Stimulated activated CD8-positive, alpha-beta memory T cell treated with anti-CD3 and anti-CD28 coated beads, Interleukin-4, amount 100 ng/mL, for 1 hour (primary cell): ENCODE measurements at regions not wholly inside any gene's neighbourhood (a gene's known extent, or its start where the extent isn't known, plus 50 kb on each side); places are given as distances from the start of the nearest gene placed in this dataset.

Experiments used
- DNase-seq, 2 donors: peaks; one replicate each; pipeline ENCODE4 v3.0.0-alpha.2; 2020; ENCODE audit warnings: low read depth in 2 of 2, low spot score in 1 of 2

GRCh38 chr11:70736937-70737640, 338.8 kb downstream of the CTTN start:
- DNase-seq = no peak

DNA sequence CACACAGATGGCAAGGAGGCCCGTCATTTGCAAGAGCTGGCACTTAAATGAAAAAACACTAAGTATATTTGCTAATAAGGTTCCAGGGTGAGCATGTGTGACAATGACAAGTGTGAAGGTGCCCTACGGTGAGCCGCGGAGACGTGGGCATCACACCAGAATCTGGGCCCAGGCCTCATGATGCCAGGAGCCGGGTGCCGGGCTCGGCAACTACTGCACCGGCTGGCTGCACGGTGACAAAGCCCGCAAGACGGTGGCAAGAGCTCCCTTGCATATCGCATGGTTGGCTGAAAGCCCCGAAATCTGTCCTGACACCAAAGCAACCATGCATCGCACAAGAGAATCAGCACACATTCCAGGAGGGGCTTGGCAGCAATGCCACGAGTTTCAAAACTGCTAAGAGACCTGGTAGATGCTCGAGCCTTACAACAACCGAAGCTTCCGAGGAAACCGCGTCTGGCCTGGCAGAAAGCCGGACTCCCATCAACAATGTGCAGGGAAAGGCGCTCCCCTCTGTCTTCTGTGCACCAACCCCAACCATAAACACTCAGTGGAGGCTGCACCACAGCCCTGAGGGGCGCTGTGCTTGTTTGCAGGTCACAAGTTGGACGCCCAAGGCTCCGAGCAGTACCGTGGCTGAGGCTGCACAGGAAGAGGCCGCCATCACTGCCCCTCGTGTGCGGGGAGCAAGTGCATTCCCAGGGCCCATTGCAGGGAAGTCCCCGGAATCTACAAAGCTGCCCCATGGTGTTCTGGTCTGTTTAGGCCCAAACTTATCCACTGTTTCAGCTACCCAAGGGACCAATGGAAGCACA, 339.7 kb downstream of the CTTN start:
- no peak for DNase-seq

- DNase-seq = no peak
Observed at GRCh38 chr11:70738661-70739060, 340.3 kb downstream of the CTTN start.

DNA sequence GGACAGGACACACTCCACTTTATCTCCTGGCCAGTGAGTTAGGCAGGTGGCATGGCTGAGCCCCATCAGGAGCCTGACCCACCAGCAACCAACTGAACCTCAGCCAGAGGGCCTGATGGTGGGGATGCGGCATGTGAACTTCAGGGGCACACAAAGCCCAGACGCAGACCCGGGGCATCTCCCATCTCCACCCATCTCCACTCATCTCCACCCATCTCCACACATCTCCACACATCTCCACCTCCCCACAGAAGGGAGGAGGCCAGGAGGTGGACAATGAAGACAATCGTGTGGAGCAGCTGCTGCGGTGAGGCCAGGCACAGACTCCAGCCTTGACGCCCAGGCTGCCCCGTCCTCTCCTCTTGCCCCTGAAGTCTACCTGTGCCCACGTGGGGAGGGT, 340.8 kb downstream of the CTTN start:
- DNase-seq = no peak

- DNase-seq = no peak
Observed at GRCh38 chr11:70739811-70740487, 341.6 kb downstream of the CTTN start.

GRCh38 chr11:70740488-70740851, 342.1 kb downstream of the CTTN start:
- no peak for DNase-seq

GRCh38 chr11:70741085-70741484, 342.8 kb downstream of the CTTN start:
- DNase-seq = no peak

DNA sequence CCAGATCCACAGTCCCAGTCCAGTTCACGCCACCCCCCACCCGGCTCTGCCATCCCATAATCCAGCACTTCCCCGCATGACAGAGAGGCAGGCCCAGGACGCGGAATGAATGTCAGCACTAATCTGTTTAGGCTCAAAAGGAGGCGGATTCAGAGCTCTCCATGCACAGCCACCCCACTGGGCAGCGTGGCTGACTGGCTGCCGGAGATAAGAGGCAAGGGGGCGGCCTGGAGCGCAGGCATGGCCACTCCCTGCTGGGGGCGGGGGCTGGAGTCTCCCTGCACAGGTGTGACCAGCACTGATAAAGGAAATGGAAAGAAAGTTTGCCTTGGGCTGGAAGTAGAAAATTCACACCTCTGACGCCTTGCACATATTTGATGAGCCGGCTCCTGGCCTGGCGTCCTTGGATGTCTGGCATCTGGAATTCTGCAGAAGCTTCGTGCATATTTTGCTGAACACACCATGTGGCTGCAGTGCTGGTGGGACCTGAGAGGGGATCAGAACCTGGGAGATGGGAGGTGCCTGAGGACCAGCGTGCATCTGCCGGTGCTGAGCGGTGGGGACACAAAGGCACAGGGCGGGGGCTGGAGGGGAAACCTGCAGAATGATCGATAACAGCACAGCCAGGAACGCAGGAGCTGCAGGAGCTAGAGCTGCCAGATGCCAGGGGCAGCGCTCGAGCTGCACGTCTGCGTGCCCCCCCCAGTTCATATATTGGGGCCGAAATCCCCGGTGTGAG, 344.4 kb downstream of the CTTN start:
- no peak for DNase-seq

GRCh38 chr11:70743329-70743728, 345.0 kb downstream of the CTTN start:
- no peak for DNase-seq

GRCh38 chr11:70743941-70744351, 345.6 kb downstream of the CTTN start:
- no peak for DNase-seq

DNA sequence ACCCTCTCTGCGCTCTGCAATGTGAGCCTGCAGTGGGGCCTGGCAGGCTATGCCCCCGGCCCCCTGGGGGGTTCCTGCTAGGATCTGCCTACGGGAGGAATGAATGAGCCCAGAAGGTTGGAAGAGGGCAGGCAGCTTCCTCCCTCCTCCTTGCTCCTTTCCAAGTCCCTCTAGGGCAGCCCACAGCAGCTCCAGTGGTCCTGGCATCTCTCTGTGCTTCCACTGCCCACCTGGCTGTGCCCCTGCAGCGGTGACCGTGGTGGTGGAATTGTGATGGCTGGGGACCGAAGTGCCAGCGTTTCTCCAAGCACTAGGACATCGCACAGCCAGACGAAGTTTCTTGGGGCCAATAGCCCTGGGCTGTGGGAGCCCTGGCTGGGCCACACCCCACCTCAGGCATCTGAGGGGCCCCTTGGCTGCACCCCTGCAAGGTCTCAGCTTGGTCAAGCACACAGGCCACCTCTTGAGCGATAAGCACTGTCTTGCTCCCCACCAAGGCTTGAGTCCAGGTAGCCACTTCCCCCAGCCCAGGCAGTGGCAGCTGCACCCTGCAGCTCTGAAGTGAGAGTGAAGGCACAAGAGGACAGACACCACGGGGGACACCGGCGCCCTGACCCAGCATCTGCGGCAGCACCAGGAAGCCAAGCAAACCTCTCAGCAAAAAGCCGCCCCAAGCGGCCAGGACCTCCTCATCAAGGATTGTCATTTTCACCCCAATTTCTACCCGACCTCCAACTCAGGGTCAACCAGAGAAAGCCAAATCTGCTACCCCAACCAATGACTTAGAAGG, 346.3 kb downstream of the CTTN start:
- DNase-seq = no peak

- no peak for DNase-seq
Observed at GRCh38 chr11:70745451-70745850, 347.1 kb downstream of the CTTN start.

- DNase-seq = no peak
Observed at GRCh38 chr11:70745941-70746340, 347.6 kb downstream of the CTTN start.

- DNase-seq = no peak
Observed at GRCh38 chr11:70746351-70746750, 348.0 kb downstream of the CTTN start.

- DNase-seq = no peak
Observed at GRCh38 chr11:70747285-70747684, 349.0 kb downstream of the CTTN start.

GRCh38 chr11:70747921-70748320, 349.6 kb downstream of the CTTN start:
- DNase-seq = no peak

- no peak for DNase-seq
Observed at GRCh38 chr11:70751142-70751734, 352.9 kb downstream of the CTTN start.

- peak in 1 of 2 donors; percentile 26 for DNase-seq
Observed at GRCh38 chr11:70755410-70756158, 357.3 kb downstream of the CTTN start.

- DNase-seq = no peak
Observed at GRCh38 chr11:70756341-70756740, 358.0 kb downstream of the CTTN start.

DNA sequence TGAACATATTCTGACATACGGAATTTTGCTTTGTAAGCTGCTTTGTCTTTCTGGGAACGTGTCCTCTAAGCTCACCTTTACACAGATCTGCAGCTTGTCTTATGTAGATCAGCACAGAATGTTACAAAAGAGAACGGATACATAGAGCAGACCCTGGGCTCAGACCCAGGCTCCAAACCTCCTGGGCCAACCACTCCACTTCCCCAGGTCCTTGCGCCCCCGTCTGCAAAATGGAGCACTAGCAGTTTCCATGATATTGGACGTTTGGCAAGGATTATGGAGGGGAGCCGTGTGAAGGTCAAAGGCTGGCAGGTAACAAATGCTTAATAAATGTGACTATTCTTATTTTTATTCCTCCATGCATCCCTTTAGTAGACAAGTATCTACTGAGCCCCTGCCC, 358.4 kb downstream of the CTTN start:
- DNase-seq = no peak
